ENCODE measurements at regions not wholly inside any gene's neighbourhood (a gene's known extent, or its start where the extent isn't known, plus 50 kb on each side); places are given as distances from the start of the nearest gene placed in this dataset.

DNA sequence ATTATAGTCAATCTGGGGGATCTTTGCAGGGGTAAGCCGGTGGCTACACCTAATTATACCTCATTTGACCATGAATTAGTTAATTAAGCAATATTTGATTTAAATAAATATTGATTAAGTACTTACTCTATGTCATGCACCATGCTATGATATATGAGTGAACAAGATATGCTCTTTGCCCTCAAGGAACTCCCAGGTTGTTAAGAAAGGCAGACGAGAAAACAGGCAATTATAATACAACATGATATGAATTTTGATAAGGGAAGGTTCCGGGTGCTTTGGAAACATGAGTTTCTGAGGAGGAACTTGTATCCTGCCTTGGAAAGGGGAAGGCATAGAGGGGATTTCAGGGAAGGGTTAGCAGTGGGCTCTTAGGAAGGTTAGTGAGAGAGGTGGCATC, 412.9 kb downstream of the WDR72 start:
- no peaks in the 10 kb centered on the region for H3K4me1 ChIP-seq (ENCODE audit: control insufficient read depth in 2 of 2, insufficient read depth in 2 of 2, low read length in 2 of 2)
- TF ChIP-seq EZH2 (IDR thresholded peaks at IDR 0.05; ENCODE audit: borderline replicate concordance, insufficient read depth, low read depth, low read length, poor library complexity, severe bottlenecking) = no peak
- TF ChIP-seq, protein P1, sequence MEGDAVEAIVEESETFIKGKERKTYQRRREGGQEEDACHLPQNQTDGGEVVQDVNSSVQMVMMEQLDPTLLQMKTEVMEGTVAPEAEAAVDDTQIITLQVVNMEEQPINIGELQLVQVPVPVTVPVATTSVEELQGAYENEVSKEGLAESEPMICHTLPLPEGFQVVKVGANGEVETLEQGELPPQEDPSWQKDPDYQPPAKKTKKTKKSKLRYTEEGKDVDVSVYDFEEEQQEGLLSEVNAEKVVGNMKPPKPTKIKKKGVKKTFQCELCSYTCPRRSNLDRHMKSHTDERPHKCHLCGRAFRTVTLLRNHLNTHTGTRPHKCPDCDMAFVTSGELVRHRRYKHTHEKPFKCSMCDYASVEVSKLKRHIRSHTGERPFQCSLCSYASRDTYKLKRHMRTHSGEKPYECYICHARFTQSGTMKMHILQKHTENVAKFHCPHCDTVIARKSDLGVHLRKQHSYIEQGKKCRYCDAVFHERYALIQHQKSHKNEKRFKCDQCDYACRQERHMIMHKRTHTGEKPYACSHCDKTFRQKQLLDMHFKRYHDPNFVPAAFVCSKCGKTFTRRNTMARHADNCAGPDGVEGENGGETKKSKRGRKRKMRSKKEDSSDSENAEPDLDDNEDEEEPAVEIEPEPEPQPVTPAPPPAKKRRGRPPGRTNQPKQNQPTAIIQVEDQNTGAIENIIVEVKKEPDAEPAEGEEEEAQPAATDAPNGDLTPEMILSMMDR (IDR thresholded peaks at IDR 0.05) = no peak
- H2AFZ ChIP-seq (ENCODE audit: insufficient read depth, low read depth, low read length, poor library complexity, severe bottlenecking) = no peak overlapping the region
- POLR2A ChIA-PET = no interaction called here
- H3K4me1 Mint-ChIP-seq = no peaks in the 10 kb centered on the region
- H3K9me3 Mint-ChIP-seq (ENCODE audit: insufficient read depth) = peaks cover 3% of the 10 kb centered on the region
- H3K27ac ChIP-seq (ENCODE audit: low read length in 2 of 2) = no peak overlapping the region
- H3K4me3 ChIP-seq (ENCODE audit: control extremely low read depth in 1 of 5, extremely low read depth in 1 of 5, insufficient read depth in 1 of 5, low read depth in 2 of 5, low read length in 4 of 5) = no peak overlapping the region
- ATAC-seq (ENCODE audit: low read depth) (no peak), DNase-seq (no peak)
- no peak overlapping the region for H3K9ac ChIP-seq (ENCODE audit: low read length)
- H3K9me3 ChIP-seq (ENCODE audit: control extremely low read depth in 1 of 3, control insufficient read depth in 2 of 3, insufficient read depth in 1 of 3, low read length in 2 of 3) = no peaks in the 10 kb centered on the region
- H3K27me3 Mint-ChIP-seq = no peaks in the 10 kb centered on the region
- no peak overlapping the region for H3K4me2 ChIP-seq (replicated peaks; ENCODE audit: low read depth, low read length, poor library complexity, severe bottlenecking)
- no peak overlapping the region for H3K4me3 Mint-ChIP-seq
- CTCF ChIA-PET = no interaction called here
- no peaks in the 10 kb centered on the region for H3K36me3 ChIP-seq (replicated peaks in 1 of 2; ENCODE audit: control extremely low read depth in 1 of 2, control insufficient read depth in 1 of 2, extremely low read depth in 1 of 2, insufficient read depth in 2 of 2, low read length in 1 of 2)
- H3K79me2 ChIP-seq (ENCODE audit: control insufficient read depth, insufficient read depth, low read length) = no peaks in the 10 kb centered on the region
- intact Hi-C loops (cut with micrococcal nuclease) = no loop called here
- H3K27ac Mint-ChIP-seq = no peak overlapping the region
- H4K20me1 ChIP-seq (ENCODE audit: control insufficient read depth, insufficient read depth, low read length, poor library complexity, severe bottlenecking) = no peaks in the 10 kb centered on the region
- H3K27me3 ChIP-seq (replicated peaks in 1 of 4; ENCODE audit: control extremely low read depth in 1 of 4, control insufficient read depth in 3 of 4, insufficient read depth in 4 of 4, low read length in 3 of 4) = no peaks in the 10 kb centered on the region
- 100% methylated on average over 1 of the region's 3 CpGs for whole genome bisulfite sequencing (ENCODE audit: insufficient coverage)

GRCh38 chr15:53331328-53332190, 427.9 kb downstream of the WDR72 start:
- TF ChIP-seq EZH2 (IDR thresholded peaks at IDR 0.05; ENCODE audit: borderline replicate concordance, insufficient read depth, low read depth, low read length, poor library complexity, severe bottlenecking) = no peak
- TF ChIP-seq, protein P1 (IDR thresholded peaks at IDR 0.05) = no peak
- no peak for ATAC-seq (ENCODE audit: low read depth)
- no peaks in the 10 kb centered on the region for H3K9me3 ChIP-seq (ENCODE audit: control extremely low read depth in 1 of 3, control insufficient read depth in 2 of 3, insufficient read depth in 1 of 3, low read length in 2 of 3)
- no peak overlapping the region for H3K27ac ChIP-seq (ENCODE audit: low read length in 2 of 2)
- no peak overlapping the region for H3K9ac ChIP-seq (ENCODE audit: low read length)
- ChIA-PET CTCF (interaction anchor here (0.6 kb wide), 1 partner anchor 1007 kb away, joined by 3 read pairs; no protein-coding TSS in a partner anchor), POLR2A (no interaction called here)
- H3K27me3 ChIP-seq (replicated peaks in 1 of 4; ENCODE audit: control extremely low read depth in 1 of 4, control insufficient read depth in 3 of 4, insufficient read depth in 4 of 4, low read length in 3 of 4) = no peaks in the 10 kb centered on the region
- no peak overlapping the region for H3K4me2 ChIP-seq (replicated peaks; ENCODE audit: low read depth, low read length, poor library complexity, severe bottlenecking)
- no peak overlapping the region for H3K4me3 Mint-ChIP-seq
- H3K27ac Mint-ChIP-seq = no peak overlapping the region
- 92% methylated on average over 1 of the region's 3 CpGs for WGBS (ENCODE audit: insufficient coverage)
- intact Hi-C loops (cut with micrococcal nuclease) = no loop called here
- no peaks in the 10 kb centered on the region for H4K20me1 ChIP-seq (ENCODE audit: control insufficient read depth, insufficient read depth, low read length, poor library complexity, severe bottlenecking)
- H3K27me3 Mint-ChIP-seq = no peaks in the 10 kb centered on the region
- H3K4me1 ChIP-seq (ENCODE audit: control insufficient read depth in 2 of 2, insufficient read depth in 2 of 2, low read length in 2 of 2) = no peaks in the 10 kb centered on the region
- H3K79me2 ChIP-seq (ENCODE audit: control insufficient read depth, insufficient read depth, low read length) = no peaks in the 10 kb centered on the region
- no peak for DNase-seq
- H3K4me1 Mint-ChIP-seq = no peaks in the 10 kb centered on the region
- no peak overlapping the region for H3K4me3 ChIP-seq (ENCODE audit: control extremely low read depth in 1 of 5, extremely low read depth in 1 of 5, insufficient read depth in 1 of 5, low read depth in 2 of 5, low read length in 4 of 5)
- H2AFZ ChIP-seq (ENCODE audit: insufficient read depth, low read depth, low read length, poor library complexity, severe bottlenecking) = no peak overlapping the region
- H3K36me3 ChIP-seq (replicated peaks in 1 of 2; ENCODE audit: control extremely low read depth in 1 of 2, control insufficient read depth in 1 of 2, extremely low read depth in 1 of 2, insufficient read depth in 2 of 2, low read length in 1 of 2) = no peaks in the 10 kb centered on the region
- H3K9me3 Mint-ChIP-seq (ENCODE audit: insufficient read depth) = no peaks in the 10 kb centered on the region

Data from B cell (primary cell).